ENCODE measurements at regions not wholly inside any gene's neighbourhood (a gene's known extent, or its start where the extent isn't known, plus 50 kb on each side); places are given as distances from the start of the nearest gene placed in this dataset.

DNA sequence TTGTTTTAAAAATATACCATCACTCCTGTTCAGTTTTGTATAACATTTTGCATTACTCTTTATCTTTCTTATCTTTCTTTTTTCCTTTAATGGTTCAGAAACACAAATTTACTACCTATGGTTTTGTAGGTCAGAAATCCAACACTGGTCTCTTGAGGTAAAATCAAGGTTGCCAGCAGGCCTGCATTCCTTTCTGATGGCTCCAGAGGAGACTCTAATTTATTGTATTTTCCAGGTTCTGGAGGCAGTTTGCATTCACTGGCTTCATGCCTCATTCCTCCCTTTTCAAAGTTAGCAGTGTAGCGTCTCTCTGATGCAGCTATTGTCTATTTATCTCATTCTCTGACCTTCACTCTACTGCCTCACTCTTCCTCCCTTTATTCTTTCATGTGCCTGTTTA is 767.4 kb downstream of the SLITRK6 start:
- no peak for DNase-seq

DNA sequence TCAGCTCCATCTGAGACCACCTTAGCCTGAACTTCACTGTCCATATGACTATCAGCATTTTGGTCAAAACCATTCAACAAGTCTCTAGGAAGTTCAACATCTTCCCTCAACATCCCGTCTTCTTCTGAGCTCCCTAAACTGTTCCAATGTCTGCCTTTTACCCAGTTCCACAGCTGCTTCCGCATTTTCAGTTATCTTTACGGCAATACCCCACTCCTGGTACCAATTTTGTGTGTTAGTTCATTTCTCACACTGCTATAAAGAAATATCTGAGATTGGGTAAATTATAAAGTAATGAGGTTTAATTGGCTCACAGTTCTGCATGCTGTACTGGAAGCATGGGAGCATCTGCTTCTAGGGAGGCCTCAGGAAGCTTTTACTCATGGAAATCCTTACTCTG is 771.2 kb downstream of the SLITRK6 start:
- no peak for DNase-seq

DNA sequence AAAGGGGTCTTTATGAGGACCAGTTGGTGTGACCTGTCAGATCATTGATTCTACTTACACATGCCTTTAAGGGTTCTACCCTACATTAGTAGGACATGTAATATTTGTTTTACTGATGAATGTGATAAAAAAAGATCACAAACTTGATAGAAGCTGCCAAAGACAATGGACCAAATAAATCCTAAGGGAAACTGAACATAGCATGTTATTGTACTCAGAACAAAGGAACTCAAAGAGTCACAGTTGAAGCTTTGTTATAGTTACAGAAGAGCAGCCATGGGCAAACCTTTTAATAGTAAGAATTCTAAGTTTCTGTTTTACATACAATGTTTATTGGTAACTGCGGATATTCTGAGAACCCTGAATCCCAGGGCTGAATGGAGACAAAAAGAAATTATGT is 780.1 kb downstream of the SLITRK6 start:
- no peak for DNase-seq

DNA sequence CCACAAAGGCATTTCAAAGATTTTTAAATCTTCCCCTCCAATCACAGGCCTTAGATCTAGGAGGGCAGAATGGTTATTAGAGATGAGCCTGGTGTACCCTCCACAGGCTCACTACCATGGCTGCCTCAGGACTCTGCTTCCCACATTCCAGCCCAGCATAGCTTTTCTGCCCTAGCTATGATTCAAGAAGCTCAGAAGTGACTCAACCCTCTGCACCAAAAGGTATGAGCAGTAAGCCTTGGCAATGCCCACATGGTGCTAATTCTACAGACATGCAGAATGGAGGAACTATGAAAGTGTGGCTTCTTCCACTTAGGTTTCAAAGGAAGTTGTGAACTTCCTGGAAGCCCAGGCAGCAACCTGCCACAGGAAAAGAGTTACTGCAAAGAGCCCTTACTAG is 786.2 kb downstream of the SLITRK6 start:
- DNase-seq = no peak

DNA sequence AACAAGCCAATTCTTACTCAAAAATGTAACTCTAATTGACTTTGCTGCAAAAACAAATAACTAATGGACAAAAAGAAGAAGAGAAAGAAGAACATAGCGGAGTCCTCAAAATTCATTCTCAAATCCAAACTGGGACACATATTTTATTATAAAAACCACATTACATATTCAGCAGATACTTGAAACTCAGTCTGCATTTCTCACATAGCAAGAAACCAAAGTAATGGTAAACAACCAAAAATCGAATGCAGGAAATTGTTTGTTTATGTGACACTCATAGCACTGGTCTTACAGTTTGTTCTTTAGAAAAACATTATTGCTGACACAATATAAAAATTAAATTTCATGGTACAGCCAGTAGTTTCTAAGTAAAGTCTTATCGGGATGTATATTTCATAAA is 789.8 kb downstream of the SLITRK6 start:
- DNase-seq = no peak

DNA sequence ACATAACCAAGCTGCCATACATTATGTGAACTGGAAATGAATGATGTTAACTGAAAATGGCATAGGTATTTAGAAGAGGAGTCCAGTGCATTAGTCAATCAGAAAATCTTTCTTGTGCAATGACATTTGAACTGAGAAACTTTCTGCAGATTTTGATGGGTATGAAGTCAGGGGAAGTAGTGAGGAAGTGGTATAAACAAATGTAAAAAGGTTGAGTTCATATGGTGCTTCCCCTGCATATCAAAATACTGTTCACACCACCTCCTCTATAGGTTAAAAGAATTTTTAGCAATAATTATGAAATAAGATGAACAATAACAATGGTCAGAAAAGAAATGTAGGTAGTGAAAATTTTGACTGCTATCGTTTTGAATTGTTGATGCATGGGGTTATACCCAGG is 800.0 kb downstream of the SLITRK6 start:
- DNase-seq = no peak

DNA sequence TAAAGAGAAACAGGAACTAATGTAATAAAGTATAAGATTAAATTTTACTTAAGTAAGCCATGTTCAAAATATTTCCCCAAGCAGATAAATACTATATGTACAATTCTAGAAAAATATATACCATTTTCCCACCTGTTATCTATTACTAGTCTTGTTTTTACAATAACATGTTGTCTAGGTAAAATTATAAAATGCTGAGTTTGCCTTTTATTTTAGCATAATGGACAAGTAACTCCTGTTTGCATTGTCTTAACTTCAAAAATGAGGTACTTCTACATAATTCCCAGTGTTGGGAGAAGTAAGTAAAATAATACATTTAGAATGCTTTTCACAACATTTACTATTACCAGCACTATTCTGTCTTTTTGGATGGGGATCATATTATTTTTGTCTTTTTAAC is 800.5 kb downstream of the SLITRK6 start:
- DNase-seq = no peak

DNA sequence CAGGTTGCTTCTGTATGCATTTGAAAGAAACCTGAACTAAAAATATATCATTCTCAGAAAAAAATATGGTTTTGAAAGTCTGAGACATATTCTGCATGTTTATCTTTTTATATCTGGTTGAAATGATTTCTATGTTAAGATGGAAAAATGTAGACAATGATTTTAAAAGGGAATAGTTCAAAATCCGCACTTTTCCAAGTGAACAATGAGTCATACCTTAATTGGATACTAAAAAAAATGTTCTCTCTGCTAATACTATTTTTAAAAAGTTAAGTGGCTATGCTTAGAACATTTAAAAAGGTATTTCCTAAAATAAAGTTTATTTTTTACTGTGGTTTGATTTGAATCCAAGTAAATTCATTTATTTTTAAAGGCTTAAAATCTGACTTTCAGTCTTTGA is 801.4 kb downstream of the SLITRK6 start:
- DNase-seq = no peak

DNA sequence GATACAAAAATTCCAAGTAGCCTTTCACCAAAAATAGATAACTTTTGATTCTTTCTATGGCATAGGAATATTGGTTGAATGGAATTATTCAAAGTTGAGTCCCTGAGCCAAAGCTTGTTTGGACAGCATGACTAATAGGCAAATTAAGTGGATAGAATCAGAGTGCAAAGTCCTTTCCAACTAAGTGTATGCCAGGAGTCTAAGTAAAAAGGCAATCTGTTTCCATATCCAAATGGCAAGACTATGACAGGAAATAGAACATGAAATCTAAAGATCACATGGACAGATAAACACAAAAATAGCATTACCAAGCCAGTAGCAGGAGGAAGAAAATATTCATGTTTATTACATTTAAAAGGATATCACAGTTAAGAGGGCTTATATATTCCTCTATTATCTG is 804.6 kb downstream of the SLITRK6 start:
- no peak for DNase-seq

DNA sequence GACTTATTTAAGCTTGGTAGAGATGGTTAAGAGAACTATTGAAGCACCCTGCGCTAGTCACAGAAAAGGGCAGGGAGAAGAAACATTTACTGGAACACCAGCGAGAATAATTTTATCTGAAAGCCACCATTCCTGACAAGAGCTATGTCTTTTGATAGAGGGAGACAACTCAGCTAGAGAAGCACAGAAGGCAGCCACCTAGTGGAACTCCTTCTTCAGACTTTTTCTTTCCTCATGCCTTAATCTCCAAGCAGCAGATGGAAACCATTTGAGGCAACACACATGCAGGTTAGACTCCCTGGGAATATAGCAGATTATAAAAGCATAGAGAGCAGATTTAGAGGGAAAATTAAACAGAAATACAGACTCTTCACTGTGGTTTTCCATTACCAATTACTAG is 813.4 kb downstream of the SLITRK6 start:
- no peak for DNase-seq

DNA sequence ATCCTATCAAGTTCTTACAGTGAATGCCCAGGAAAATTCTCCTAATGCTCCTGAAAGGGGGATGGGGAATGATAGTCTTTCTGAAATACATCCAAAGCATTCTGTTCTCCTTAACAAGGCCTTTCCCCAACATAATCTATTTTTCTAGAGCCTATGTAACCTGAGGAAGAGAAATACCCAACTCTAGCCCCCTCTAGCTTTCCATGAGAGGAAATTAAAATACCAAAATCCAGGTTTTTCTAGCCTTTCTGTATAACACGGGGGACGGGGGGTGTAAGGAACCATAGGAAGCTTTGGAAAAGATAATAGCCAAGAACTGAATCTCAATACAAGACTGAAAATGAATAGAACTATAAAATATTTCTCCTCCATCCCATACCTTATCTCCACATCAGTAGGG is 815.9 kb downstream of the SLITRK6 start:
- DNase-seq = no peak

DNA sequence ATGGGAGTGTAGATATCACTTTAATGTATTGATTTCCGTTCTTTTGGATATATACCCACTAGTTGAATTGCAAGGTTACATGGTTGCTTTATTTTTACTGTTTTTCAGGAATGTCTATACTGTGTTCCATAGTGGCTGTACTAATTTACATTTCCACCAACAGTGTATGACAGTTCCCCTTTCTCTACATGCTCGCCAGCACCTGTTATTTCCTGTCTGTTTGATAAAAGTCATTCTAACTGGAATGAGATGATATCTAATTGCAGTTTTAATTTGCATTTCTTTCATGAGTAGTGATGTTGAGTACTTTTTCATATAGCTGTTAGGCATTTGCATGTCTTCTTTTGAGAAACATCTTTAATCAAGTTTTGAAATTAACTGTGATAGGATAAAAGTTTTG is 818.6 kb downstream of the SLITRK6 start:
- no peak for DNase-seq

DNA sequence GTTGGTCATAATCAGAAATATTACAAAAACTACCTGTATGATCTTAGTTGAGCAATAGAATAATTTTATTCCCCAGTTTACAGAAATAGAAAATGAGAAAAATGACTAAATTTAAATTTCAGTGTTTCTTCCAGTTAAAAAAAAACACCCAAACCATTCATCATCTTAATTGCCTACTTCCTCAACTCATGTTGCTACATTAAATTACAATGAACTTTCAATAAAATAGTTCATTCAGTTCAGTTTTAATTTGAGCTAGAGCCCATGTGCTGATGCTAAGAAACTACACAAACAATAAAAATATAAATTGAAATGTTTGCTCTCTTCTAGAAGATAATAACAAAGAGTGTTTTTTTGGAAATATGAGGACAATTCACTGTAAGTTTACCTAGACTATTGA is 820.4 kb downstream of the SLITRK6 start:
- no peak for DNase-seq

DNA sequence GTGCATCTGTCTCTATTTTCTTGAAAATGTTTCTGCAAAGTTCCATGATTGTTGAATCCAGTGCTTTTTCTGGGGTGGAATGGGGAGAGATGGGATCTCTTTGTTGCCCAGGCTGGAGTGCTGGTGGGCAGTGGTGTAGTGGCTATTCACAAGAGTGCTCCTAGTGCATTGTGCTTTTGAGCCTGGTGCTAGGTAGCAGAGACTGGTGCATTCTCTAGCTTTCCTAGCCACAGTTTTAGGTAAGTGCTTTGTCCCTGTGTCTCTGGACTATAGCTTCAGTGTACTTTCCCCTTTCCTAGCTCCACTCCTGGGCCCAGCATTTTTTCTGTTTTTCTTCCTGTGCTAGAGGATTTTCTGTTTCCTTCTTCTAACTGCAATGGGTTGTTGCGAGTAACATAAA is 825.6 kb downstream of the SLITRK6 start:
- DNase-seq = no peak

DNA sequence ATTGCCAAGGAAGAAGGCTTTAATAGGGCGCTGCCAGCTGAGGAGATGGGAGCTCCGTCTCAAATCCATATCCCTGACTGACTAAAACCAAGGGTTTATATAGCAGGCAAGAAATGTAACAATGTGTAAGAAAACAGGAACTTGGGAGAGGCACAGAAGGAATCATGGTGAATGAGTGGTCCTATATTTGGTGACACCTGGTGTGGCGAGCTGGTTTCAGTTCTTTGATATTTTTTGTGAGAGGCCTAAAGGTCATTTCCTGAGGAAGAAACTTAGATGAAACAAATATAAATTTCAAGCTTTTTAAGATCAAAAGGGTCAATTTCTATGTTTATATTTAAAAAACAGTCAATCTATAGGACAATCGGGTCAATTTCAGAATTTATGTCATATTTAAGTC is 826.3 kb downstream of the SLITRK6 start:
- no peak for DNase-seq

DNA sequence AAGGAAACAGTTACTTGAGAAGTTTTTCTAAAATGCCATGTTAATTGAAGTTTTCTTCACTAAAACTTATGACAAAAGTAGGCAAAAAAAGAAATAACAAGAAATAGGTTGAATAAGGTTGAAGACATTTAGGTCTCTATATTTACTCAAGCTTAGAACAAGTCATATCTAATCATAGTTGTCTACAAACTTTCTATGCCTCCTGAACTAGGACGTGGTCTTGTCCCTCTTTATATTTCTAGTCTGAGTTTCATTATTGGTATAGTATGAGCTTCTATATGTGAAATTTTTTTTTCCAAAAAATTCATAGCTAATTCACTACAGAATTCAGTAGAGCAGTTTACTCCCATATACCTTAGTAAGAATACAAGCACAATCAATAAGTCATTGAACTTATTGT is 836.4 kb downstream of the SLITRK6 start:
- DNase-seq = no peak

DNA sequence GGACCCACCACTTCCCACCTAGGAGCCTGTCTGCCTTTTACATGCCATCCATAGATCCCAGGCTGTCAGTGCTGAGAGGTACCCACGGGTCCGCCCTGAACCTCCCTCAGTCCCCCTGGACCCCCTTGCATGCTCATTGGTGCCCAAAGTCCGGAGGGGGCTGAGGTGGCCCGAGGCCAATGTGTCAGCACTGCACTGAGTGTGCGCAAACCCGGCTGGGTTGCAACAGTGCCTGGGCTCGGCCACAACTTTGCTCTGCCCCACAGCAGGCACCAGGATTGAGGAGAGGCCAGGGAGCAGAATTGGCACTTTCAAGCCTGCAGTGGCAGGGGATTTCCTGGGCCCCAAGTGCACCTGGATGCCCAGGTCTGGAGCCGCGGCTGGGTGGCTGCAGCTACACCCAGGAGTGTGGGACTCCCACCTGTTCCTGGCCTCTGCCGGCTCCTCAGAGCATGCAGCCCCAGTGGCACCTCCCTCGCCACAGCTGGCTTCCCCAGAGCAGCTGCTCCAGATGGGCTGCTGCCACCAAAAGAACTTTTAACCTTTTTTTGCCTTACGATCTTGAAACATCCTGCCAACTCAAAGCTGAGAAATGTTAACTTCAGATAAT is 837.0 kb downstream of the SLITRK6 start:
- DNase-seq = no peak

DNA sequence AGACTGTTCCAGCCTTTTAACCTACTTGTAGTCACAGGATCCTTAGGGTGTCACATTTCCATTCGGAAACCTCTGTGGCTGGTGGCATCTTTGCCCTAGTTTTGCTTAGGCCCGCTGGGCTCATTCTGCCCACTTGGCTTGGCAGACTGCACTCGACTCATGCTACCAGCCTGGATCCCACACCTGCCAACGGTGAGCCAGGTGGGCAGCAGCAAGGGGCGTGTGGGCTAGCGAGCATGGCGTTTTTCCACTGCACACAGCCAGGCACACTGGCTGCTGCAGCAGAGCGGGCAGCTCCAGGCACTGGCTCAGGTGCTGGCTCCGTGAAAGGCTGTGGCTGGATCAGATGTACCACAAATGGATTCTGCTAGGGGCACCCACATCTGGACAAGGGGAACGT is 838.2 kb downstream of the SLITRK6 start:
- DNase-seq = no peak

DNA sequence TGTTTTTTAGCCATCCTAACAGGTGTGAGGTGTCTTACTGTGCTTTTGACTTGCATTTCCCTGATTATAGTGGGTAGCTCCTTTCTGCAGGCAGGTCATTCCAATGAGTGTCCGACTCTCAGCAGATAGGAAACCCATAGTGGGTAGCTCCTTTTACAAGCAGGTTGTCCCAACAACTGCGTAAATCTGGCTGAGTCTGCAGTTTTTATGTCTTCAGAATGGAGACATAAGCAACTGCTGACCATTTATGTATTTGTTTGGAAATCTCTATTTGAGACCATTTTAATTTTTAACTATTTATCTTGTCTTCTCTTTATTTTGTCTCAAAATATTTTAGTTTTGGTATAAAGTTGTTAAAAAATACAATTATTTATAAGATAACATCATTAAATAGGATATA is 839.4 kb downstream of the SLITRK6 start:
- no peak for DNase-seq

DNA sequence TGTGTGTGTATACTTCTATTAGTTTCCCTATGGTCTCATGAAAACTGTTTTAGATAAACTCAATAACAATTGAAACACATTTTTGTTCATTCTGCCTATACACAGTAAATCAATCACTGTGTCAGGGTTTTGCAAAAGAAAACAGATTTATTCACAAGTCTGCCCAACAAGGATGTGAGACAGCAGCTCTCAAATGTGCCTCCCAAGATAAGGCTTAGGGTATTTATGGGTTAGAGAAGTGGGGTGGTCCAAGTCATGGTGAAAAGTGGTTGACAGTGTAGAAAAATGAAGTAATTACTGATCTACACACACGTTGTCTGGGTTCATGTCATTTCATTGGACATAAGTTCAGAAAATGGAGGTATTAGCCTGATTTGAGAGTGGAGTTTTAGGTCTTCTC is 844.6 kb downstream of the SLITRK6 start:
- no peak for DNase-seq

DNA sequence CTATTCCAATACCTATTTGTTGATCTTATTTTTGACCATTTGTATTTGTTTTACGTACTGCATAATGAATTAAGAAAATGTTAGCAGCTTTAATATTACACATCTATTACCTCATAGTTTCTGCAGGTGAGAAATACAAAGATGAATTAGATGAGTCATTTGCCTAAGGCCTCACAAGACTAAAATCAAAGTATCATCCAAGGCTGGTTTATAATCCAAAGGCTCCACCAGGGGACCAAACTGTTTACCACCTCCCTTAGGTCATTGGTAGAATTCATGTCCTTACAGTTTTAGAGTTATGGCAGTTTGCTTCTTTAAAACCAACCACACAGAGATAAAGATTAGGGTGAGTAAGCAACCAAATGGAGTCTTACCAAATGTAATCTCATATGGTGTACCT is 848.1 kb downstream of the SLITRK6 start:
- DNase-seq = no peak

DNA sequence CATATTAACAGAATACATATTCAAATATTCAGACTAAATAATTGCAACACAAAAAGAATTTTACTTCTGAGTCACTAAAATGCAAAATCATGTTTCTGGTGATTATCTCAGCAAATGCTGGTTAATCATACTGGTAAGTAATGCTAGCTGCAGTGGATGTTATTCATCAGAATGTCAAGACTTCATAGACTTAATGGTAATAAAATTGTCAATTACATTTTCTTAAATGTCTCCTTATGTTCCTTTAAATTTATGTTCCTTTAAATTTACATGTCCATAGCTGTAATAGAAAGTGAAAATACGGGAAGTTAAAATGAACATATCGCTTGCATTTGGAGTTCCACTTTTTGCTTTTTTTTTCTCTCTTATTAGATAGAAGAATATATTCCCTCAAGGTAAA is 853.0 kb downstream of the SLITRK6 start:
- no peak for DNase-seq

DNA sequence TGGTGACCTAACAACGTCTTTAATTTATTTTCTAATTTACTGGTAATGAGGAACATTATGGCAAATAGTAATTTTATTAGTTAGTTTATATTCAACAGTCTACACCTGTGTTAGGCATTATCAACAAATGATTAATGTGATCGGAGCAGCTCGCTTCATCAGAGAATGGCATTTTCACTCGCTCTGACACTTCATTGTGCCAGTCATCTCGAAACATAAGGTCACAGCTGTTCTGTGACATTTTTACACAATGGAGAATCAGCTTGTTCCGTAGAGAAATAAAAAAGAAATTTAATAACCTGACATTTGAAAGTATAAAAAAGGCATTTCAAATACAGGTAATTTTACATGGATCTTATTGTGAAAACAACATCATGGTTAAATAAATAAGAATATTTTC is 858.4 kb downstream of the SLITRK6 start:
- DNase-seq = no peak

DNA sequence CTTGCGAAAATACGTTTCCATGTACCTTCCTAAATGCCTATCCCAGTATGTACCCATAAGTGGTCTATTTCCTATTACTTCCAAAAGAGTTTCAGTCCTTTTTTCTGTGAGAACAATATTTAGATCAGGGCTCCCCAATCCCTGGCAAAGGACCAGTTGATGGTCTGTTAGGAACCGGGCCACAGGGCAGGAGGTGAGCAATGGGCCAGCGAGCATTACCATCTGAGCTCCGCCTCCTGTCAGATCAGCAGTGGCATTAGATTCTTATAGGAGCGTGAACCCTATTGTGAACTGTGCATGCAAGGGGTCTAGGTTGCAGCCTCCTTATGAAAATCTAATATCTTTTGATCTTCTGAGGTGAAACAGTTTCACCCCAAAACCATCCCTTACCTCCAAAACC is 859.1 kb downstream of the SLITRK6 start:
- DNase-seq = no peak

DNA sequence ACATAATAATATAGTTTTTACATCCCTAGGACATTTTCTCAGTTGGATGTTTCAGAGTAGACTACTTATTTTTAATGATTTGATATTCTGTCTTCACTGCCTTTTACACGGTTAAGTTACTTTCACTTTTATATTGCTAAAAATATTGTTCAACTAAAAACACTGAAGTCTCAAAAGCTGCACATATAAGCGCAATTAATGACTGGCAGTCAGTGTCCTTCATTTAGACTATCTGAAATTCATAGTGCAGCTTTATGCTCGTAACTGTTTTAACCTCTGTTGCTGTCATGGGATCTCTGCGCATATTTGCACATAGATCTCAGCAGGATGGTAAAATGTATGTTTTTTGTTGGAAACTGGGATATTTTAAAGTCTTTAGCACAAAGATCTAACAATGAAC is 864.3 kb downstream of the SLITRK6 start:
- DNase-seq = no peak

DNA sequence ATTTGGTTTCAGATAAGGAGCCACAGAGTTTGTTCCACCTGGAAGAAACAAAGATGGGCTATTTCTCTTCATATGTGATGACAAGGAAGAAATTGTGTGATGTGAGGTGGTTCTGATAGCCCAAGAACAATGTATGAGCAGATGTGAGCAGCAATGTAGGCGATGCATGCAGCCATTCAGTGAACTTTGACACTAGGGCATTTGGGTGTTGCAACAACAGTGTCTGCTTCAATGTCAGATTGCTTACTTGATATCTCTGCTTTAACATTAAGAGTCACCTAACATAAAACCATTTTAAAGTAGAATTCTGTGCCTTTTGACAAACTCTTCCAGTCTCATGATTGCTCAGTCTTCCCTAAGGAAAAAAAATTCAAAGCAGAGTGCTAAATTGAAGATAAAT is 865.4 kb downstream of the SLITRK6 start:
- DNase-seq = no peak
